ENCODE measurements at regions not wholly inside any gene's neighbourhood (a gene's known extent, or its start where the extent isn't known, plus 50 kb on each side); places are given as distances from the start of the nearest gene placed in this dataset.

DNA sequence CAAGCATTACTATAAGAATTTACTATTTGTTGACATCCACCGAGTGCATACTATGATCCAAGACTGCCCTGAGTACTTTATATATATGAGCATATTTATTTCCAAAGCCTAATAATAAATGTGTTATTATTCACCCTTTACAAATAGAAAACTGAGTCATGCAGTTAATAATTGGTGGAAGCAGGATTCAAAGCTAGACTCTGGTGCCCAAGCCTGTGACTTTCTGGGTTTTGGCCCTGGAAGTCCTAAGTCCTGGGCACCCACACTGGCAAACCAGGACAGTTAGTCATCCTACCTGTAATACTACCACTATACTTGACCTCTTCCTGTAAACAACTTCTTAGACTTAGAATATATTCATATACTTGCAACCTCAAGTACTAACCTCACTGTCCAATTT is 257.4 kb upstream of the IRX5 start:
- ChIA-PET CTCF (no interaction called here), POLR2A (no interaction called here)
- Mint-ChIP-seq H3K27me3 (no peaks in the 10 kb centered on the region), H3K4me1 (no peaks in the 10 kb centered on the region), H3K27ac (no peak overlapping the region), H3K9me3 (no peaks in the 10 kb centered on the region), H3K36me3 (ENCODE audit: low read depth) (no peaks in the 10 kb centered on the region), H3K4me3 (no peak overlapping the region)
- TF ChIP-seq, protein P1, sequence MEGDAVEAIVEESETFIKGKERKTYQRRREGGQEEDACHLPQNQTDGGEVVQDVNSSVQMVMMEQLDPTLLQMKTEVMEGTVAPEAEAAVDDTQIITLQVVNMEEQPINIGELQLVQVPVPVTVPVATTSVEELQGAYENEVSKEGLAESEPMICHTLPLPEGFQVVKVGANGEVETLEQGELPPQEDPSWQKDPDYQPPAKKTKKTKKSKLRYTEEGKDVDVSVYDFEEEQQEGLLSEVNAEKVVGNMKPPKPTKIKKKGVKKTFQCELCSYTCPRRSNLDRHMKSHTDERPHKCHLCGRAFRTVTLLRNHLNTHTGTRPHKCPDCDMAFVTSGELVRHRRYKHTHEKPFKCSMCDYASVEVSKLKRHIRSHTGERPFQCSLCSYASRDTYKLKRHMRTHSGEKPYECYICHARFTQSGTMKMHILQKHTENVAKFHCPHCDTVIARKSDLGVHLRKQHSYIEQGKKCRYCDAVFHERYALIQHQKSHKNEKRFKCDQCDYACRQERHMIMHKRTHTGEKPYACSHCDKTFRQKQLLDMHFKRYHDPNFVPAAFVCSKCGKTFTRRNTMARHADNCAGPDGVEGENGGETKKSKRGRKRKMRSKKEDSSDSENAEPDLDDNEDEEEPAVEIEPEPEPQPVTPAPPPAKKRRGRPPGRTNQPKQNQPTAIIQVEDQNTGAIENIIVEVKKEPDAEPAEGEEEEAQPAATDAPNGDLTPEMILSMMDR (IDR thresholded peaks at IDR 0.05): no peak
- ATAC-seq (ENCODE audit: low read depth): no peak
- intact Hi-C loops (cut with micrococcal nuclease): no loop called here
- no peak for DNase-seq

DNA sequence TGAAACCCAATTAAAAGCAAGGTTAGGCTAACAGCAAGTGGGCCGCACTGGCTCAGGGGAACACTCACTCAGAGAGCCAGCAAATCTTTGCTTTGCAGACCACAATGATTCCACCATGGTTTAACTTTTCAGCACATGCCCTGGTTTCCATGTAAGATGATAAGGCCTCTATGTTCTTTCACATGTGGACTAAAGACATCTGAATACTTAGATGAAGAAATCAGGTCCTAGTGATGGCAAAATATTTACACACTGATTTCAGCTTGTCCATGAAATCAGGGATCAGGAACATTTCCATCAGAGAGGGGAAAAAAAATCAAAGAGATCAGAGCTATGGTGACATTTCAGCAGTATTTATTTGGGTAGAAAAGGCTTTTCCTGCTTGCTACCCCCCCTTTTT is 258.2 kb upstream of the IRX5 start:
- DNase-seq (no peak), ATAC-seq (ENCODE audit: low read depth) (no peak)
- no peak overlapping the region for H3K27ac Mint-ChIP-seq
- TF ChIP-seq, protein P1 (IDR thresholded peaks at IDR 0.05): no peak
- intact Hi-C loops (cut with micrococcal nuclease): no loop called here
- H3K4me1 Mint-ChIP-seq: no peaks in the 10 kb centered on the region
- H3K4me3 Mint-ChIP-seq: no peak overlapping the region
- no peaks in the 10 kb centered on the region for H3K9me3 Mint-ChIP-seq
- POLR2A ChIA-PET: no interaction called here
- no peaks in the 10 kb centered on the region for H3K27me3 Mint-ChIP-seq
- H3K36me3 Mint-ChIP-seq (ENCODE audit: low read depth): no peaks in the 10 kb centered on the region
- CTCF ChIA-PET: no interaction called here

DNA sequence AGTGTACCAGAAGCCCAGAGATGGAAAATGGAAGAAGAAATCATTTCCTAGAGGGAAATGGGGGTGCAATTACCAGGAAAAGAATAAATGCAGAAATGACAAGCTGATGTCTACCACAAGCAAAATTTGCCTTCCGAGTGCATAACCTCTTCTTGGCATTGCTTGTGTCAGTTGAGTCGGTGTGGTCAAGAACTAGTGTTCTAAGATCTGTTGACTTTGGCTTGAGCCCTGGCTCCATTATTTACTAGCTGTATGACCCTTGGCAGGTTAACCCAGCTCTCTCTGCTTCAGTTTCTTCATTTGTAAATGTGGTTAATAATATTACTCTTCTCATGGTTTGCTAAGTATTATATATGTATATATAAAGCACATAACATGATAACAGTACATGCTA is 273.0 kb upstream of the IRX5 start:
- Mint-ChIP-seq H3K4me1 (no peaks in the 10 kb centered on the region), H3K27me3 (peaks cover 9% of the 10 kb centered on the region), H3K4me3 (no peak overlapping the region), H3K27ac (no peak overlapping the region), H3K36me3 (ENCODE audit: low read depth) (no peaks in the 10 kb centered on the region), H3K9me3 (no peaks in the 10 kb centered on the region)
- no peak for DNase-seq
- TF ChIP-seq, protein P1 (IDR thresholded peaks at IDR 0.05): no peak
- no peak for ATAC-seq (ENCODE audit: low read depth)
- ChIA-PET CTCF (no interaction called here), POLR2A (no interaction called here)
- intact Hi-C loops (cut with micrococcal nuclease): no loop called here

DNA sequence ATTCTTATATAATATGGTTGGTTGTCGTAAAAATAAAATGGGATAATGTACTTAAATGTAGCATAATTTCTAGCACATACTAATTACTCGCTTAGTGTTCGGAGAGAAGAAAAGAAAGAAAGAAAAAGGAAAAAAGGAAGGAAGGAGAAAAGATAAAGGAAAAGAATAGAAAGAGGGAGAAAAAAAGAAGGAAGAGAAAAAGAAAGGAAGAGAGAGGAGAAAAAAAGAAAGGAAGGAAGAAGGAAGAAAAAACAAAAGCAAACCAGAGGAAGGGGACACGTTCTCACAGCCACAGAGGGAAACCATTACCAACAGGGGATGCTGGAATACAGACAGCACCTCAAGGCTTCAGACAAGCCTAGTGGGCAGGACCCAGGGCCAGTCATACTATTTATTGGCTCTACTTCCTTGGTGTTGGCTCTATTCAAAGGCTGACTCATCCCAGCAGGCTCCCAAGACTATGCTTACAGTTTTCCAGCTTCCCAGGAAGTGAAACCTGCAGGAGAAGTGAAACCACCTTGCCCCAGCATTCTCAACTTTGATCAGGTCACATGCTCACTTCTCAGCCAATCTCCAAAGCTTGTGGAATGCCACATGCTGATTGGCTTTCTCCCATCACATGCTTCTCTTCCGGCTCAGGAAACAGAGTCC is 273.5 kb upstream of the IRX5 start:
- no peak overlapping the region for H3K27ac Mint-ChIP-seq
- ATAC-seq (ENCODE audit: low read depth) (no peak), DNase-seq (no peak)
- H3K9me3 Mint-ChIP-seq: no peaks in the 10 kb centered on the region
- CTCF ChIA-PET: no interaction called here
- intact Hi-C loops (cut with micrococcal nuclease): no loop called here
- H3K4me1 Mint-ChIP-seq: no peaks in the 10 kb centered on the region
- TF ChIP-seq, protein P1 (IDR thresholded peaks at IDR 0.05): no peak
- peaks cover 9% of the 10 kb centered on the region for H3K27me3 Mint-ChIP-seq
- H3K36me3 Mint-ChIP-seq (ENCODE audit: low read depth): no peaks in the 10 kb centered on the region
- POLR2A ChIA-PET: no interaction called here
- no peak overlapping the region for H3K4me3 Mint-ChIP-seq

DNA sequence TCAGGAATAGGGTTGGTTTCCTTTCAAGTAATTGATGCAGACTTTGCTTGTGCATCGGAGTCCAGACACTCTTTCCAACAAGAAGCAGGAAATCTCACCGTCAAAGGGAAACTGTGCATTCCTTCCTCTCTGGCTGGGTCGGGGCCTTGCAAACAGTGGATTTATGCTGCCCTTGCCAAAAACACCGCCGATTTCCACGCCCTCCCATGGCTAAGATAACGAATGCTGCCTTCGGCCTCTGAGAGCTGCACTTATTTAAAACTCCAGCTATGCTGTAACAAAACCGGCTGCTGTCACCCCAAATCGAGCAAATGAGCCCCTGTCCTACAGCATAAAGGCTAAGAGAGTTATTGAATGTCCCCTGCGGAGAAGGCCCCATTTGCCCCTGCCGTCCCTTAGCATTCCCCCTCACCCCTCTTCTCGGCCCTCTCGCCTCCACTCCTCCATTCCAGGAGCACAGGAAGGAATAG is 275.5 kb upstream of the IRX5 start:
- H3K27me3 Mint-ChIP-seq: peaks cover 9% of the 10 kb centered on the region
- POLR2A ChIA-PET: no interaction called here
- DNase-seq: no peak

More for the DNA sequence above, 275.5 kb upstream of the IRX5 start:
- no peaks in the 10 kb centered on the region for H3K36me3 Mint-ChIP-seq (ENCODE audit: low read depth)
- H3K4me1 Mint-ChIP-seq: no peaks in the 10 kb centered on the region
- no peaks in the 10 kb centered on the region for H3K9me3 Mint-ChIP-seq
- no peak overlapping the region for H3K4me3 Mint-ChIP-seq
- no peak overlapping the region for H3K27ac Mint-ChIP-seq
- intact Hi-C loops (cut with micrococcal nuclease): no loop called here
- CTCF ChIA-PET: no interaction called here
- no peak for ATAC-seq (ENCODE audit: low read depth)
- TF ChIP-seq, protein P1 (IDR thresholded peaks at IDR 0.05): no peak

Data from activated B cell treated with CpG ODN at 0.5 μM for 24 hours (primary cell).